ENCODE measurements at regions not wholly inside any gene's neighbourhood (a gene's known extent, or its start where the extent isn't known, plus 50 kb on each side); places are given as distances from the start of the nearest gene placed in this dataset.

DNA sequence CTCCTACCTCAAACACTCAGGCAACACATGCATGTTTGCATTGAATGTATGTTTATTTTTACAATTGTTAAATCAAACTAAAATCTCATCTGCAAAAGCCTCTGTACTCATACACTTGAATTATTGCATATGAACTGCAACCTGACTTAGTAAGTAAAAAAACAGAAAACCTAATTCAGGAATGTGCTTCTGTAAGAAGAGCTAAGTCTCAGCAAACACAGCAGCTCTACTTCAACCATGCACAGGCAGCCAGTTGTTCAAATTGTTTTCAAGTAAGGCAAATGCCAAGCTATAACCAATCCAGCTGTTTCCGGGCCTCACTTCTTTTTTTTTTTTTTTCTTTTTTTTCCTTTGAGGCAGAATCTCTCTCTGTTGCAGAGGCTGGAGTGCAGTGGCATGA is 93.5 kb upstream of the MALRD1 start:
- TF ChIP-seq, protein P1, sequence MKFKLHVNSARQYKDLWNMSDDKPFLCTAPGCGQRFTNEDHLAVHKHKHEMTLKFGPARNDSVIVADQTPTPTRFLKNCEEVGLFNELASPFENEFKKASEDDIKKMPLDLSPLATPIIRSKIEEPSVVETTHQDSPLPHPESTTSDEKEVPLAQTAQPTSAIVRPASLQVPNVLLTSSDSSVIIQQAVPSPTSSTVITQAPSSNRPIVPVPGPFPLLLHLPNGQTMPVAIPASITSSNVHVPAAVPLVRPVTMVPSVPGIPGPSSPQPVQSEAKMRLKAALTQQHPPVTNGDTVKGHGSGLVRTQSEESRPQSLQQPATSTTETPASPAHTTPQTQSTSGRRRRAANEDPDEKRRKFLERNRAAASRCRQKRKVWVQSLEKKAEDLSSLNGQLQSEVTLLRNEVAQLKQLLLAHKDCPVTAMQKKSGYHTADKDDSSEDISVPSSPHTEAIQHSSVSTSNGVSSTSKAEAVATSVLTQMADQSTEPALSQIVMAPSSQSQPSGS (CRISPR knock-in tag; IDR thresholded peaks at IDR 0.05; ENCODE audit: borderline replicate concordance, low read depth) = no peak
- TF ChIP-seq CTCF (IDR thresholded peaks at IDR 0.05) = no peak
- no peak for TF ChIP-seq ATF3 (CRISPR knock-in tag; conservative IDR thresholded peaks at IDR 0.05)
- TF ChIP-seq E2F4 (CRISPR knock-in tag; IDR thresholded peaks at IDR 0.05; ENCODE audit: borderline replicate concordance, low read depth) = no peak
- TF ChIP-seq USF2 (CRISPR knock-in tag; IDR thresholded peaks at IDR 0.05) = no peak
- no peak for TF ChIP-seq FOXJ3 (CRISPR knock-in tag; IDR thresholded peaks at IDR 0.05; ENCODE audit: borderline replicate concordance)
- TF ChIP-seq, protein P2, sequence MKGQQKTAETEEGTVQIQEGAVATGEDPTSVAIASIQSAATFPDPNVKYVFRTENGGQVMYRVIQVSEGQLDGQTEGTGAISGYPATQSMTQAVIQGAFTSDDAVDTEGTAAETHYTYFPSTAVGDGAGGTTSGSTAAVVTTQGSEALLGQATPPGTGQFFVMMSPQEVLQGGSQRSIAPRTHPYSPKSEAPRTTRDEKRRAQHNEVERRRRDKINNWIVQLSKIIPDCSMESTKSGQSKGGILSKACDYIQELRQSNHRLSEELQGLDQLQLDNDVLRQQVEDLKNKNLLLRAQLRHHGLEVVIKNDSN (CRISPR knock-in tag; IDR thresholded peaks at IDR 0.05) = no peak
- TF ChIP-seq, protein P3, sequence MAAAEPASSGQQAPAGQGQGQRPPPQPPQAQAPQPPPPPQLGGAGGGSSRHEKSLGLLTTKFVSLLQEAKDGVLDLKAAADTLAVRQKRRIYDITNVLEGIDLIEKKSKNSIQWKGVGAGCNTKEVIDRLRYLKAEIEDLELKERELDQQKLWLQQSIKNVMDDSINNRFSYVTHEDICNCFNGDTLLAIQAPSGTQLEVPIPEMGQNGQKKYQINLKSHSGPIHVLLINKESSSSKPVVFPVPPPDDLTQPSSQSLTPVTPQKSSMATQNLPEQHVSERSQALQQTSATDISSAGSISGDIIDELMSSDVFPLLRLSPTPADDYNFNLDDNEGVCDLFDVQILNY (CRISPR knock-in tag; IDR thresholded peaks at IDR 0.05) = no peak
- TF ChIP-seq NR2C2 (CRISPR knock-in tag; IDR thresholded peaks at IDR 0.05) = no peak
- no peak for TF ChIP-seq JUN (CRISPR knock-in tag; IDR thresholded peaks at IDR 0.05)
- TF ChIP-seq MAX (CRISPR knock-in tag; IDR thresholded peaks at IDR 0.05) = no peak

Data from WTC11 (cell line).